Breast epithelium (tissue), 4 donors: ENCODE measurements at regions not wholly inside any gene's neighbourhood (a gene's known extent, or its start where the extent isn't known, plus 50 kb on each side); places are given as distances from the start of the nearest gene placed in this dataset.
"Not testable (repeated sequence)": the region's sequence is repeated elsewhere in the genome, so short reads cannot be mapped to it uniquely, and the experiment has no call there.

Experiments used
- DNase-seq, 2 donors: peaks; one replicate each; pipeline ENCODE4 v3.0.0-alpha.2; 2019; ENCODE audit warnings: low spot score in 2 of 2
- H3K27ac ChIP-seq, 2 donors: fragments of 200-600 bp; sonication (generic) in 1 of 2; one replicate each; pipeline ENCODE4 v1.5.1; 2016 to 2019; ENCODE audit warnings: mild to moderate bottlenecking in 1 of 2
- H3K27me3 ChIP-seq, 2 donors: fragments of 200-600 bp; sonication (generic) in 1 of 2; one replicate each; pipeline versions ENCODE4 v1.5.1 to v1.6.0; 2017 to 2019; ENCODE audit warnings: control low read depth in 1 of 2, mild to moderate bottlenecking in 1 of 2
- H3K36me3 ChIP-seq: fragments of 200-600 bp; one replicate; pipeline ENCODE4 v1.5.1; 2019
- H3K4me1 ChIP-seq, 2 donors: fragments of 200-600 bp; sonication (generic); one replicate each; pipeline ENCODE4 v1.5.1; 2016 to 2019; ENCODE audit warnings: control low read depth in 1 of 2
- H3K4me3 ChIP-seq, 3 donors: fragments of 200-600 bp; sonication (generic); 1 replicate in 2 of 3; 2 replicates in 1 of 3; pipeline ENCODE4 v1.5.1; 2016 to 2019; ENCODE audit warnings: mild to moderate bottlenecking in 3 of 3, moderate library complexity in 2 of 3
- H3K9me3 ChIP-seq, 2 donors: fragments of 200-600 bp; sonication (generic) in 1 of 2; one replicate each; pipeline ENCODE4 v1.5.1; 2016 to 2019; ENCODE audit warnings: control low read depth in 1 of 2
- POLR2A ChIP-seq: fragments of 450-650 bp; IDR thresholded peaks from one replicate; pipeline ENCODE4 v1.6.1; 2016; ENCODE audit warnings: antibody characterized with exemption, mild to moderate bottlenecking, moderate library complexity
- POLR2AphosphoS5 ChIP-seq, 3 donors: sonication (generic); formaldehyde crosslinking; IDR thresholded peaks; one replicate each; pipeline ENCODE4 v1.6.1; 2017; ENCODE audit warnings: antibody characterized with exemption in 3 of 3
- intact Hi-C: fragments of 100-400 bp; cut with DNase I; formaldehyde crosslinking; loops from one replicate; pipeline ENCODE4 v1.15.1; 2023; ENCODE audit warnings: low total_unique reads
- TF ChIP-seq, protein P1 (sequence below), 3 donors: fragments of 450-650 bp; IDR thresholded peaks; one replicate each; pipeline ENCODE4 v1.5.1; 2016 to 2017; ENCODE audit warnings: antibody characterized with exemption in 3 of 3, mild to moderate bottlenecking in 3 of 3, moderate library complexity in 3 of 3

DNA sequence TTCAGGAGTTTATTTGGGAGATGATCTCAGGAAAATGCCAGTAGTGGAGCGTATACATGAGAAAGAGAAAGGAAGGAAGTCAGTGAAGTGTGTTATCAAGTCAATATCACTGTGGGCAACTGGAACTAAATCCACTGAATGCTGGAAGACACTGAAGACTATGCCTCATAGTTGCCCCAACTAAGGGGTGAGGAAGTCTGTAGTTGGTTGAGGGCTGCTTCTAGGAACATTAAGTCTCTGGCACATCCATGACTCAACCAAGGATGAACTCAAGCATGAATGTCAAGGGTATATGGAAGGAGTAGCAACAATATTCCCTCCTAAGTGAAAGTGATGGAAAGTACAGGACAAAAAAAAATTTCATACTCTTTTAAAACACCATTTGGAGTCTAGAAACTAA, 167.9 kb downstream of the MAGEB17 start:
- Histone ChIP-seq H3K27me3 (peaks cover 0 to 16% of the 10 kb centered on the region in 2 donors), H3K4me3 (no peak overlapping the region), H3K4me1 (no peaks in the 10 kb centered on the region), H3K36me3 (no peaks in the 10 kb centered on the region), H3K9me3 (peaks cover 0 to 11% of the 10 kb centered on the region in 2 donors), H3K27ac (no peak overlapping the region)
- intact Hi-C loops = no loop called here
- TF ChIP-seq, protein P1, sequence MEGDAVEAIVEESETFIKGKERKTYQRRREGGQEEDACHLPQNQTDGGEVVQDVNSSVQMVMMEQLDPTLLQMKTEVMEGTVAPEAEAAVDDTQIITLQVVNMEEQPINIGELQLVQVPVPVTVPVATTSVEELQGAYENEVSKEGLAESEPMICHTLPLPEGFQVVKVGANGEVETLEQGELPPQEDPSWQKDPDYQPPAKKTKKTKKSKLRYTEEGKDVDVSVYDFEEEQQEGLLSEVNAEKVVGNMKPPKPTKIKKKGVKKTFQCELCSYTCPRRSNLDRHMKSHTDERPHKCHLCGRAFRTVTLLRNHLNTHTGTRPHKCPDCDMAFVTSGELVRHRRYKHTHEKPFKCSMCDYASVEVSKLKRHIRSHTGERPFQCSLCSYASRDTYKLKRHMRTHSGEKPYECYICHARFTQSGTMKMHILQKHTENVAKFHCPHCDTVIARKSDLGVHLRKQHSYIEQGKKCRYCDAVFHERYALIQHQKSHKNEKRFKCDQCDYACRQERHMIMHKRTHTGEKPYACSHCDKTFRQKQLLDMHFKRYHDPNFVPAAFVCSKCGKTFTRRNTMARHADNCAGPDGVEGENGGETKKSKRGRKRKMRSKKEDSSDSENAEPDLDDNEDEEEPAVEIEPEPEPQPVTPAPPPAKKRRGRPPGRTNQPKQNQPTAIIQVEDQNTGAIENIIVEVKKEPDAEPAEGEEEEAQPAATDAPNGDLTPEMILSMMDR (IDR thresholded peaks at IDR 0.05) = no peak
- no peak for TF ChIP-seq POLR2A
- DNase-seq = no peak

DNA sequence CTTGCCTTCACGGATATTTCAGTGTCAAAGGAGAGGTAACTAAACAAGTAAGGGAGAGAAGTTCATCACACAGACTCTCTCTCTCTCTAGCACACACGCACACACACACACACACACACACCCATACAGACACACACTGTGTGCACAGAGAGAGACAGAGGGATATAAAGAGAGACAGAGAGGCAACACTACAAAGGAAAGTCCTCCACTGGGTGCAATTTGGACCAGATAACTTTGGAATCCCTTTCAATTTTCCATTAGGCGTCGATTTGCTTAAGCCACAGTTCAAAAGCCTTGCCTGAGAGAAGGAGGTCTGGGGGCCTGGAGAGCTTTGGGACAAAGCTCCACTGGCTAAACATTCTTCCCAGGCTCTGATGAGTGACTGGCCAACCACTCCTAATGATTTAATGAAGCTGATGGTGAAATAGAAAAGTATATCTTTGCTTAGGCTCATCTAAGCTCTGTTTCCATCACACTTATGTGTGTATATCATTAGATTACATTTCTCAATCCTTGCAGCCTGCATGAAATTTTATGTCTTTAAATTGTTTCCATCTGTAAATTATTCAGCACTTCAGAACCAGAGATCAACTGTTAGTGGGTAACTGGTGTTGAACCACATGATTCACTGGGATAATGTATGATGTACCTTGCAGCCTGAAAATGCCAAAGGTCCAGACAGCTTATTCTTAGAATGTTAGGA, 180.8 kb downstream of the MAGEB17 start:
- DNase-seq = no peak
- peaks cover 0 to 17% of the 10 kb centered on the region in 2 donors for H3K27me3 ChIP-seq
- no peaks in the 10 kb centered on the region for H3K4me1 ChIP-seq
- TF ChIP-seq POLR2AphosphoS5 (IDR thresholded peaks at IDR 0.05) (no peak), POLR2A (no peak)
- TF ChIP-seq, protein P1 (IDR thresholded peaks at IDR 0.05) = no peak
- H3K36me3 ChIP-seq = no peaks in the 10 kb centered on the region
- H3K27ac ChIP-seq = no peak overlapping the region
- H3K9me3 ChIP-seq = no peaks in the 10 kb centered on the region
- intact Hi-C loops = no loop called here
- H3K4me3 ChIP-seq = no peak overlapping the region

DNA sequence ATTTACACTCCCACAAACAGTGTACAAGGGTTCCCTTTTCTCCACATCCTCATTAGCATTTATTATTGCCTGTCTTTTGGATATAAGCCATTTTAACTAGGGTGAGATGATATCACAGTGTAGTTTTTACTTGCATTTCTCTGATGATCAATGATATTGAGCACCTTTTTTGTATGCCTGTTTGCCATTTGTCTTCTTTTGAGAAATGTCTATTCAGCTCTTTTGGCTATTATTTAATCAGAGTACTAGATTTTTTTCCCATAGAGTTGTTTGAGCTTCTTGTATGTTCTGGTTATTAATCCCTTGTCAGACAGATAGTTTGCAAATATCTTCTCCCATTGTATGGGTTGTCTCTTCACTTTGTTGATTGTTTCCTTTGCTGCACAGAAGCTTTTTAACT, 190.6 kb downstream of the MAGEB17 start:
- H3K4me1 ChIP-seq = no peaks in the 10 kb centered on the region
- no peak for DNase-seq
- H3K4me3 ChIP-seq = no peak overlapping the region
- intact Hi-C loops = no loop called here
- peaks cover 0 to 8% of the 10 kb centered on the region in 2 donors for H3K27me3 ChIP-seq
- no peaks in the 10 kb centered on the region for H3K36me3 ChIP-seq
- TF ChIP-seq POLR2A (no peak), POLR2AphosphoS5 (IDR thresholded peaks at IDR 0.05) (no peak)
- TF ChIP-seq, protein P1 (IDR thresholded peaks at IDR 0.05) = no peak
- no peak overlapping the region for H3K27ac ChIP-seq
- peaks cover 5 to 6% of the 10 kb centered on the region in 2 donors for H3K9me3 ChIP-seq

DNA sequence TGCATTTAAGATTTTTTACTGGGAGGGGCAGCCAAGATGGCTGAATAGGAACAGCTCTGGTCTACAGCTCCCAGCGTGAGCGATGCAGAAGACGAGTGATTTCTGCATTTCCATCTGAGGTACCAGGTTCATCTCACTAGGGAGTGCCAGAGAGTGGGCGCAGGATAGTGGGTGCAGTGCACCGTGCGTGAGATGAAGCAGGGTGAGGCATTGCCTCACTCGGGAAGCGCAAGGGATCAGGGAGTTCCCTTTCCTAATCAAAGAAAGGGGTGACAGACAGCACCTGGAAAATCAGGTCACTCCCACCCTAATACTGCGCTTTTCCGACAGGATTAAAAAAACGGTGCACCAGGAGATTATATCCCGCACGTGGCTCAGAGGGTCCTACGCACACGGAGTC, 192.8 kb downstream of the MAGEB17 start:
- H3K4me3 ChIP-seq, H3K4me1 ChIP-seq, DNase-seq, H3K27me3 ChIP-seq, intact Hi-C loops, H3K36me3 ChIP-seq, H3K27ac ChIP-seq, H3K9me3 ChIP-seq: not testable (repeated sequence)

DNA sequence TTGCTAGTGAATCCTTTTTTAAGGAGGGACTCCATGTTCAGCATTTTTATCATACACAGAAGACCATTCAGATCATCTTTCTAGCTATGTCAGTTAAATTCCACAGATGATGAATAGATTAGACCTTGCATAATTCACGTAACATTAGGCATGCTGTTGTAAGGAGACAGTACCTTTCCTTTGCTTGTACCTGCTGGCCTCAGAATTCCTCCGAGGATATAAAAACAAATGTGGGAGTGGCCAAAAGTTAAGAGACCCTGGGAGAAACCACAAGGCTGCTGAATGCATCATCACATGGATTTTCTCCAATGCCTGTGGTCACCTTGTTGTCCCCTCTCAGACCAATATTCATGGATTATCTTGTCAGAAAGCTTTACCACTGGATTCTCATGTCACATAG, 201.4 kb downstream of the MAGEB17 start:
- Histone ChIP-seq H3K36me3 (no peaks in the 10 kb centered on the region), H3K4me1 (no peaks in the 10 kb centered on the region), H3K4me3 (no peak overlapping the region), H3K27me3 (peaks cover 0 to 5% of the 10 kb centered on the region in 2 donors), H3K9me3 (no peaks in the 10 kb centered on the region), H3K27ac (no peak overlapping the region)
- intact Hi-C loops = no loop called here
- TF ChIP-seq POLR2AphosphoS5 (IDR thresholded peaks at IDR 0.05) = no peak
- TF ChIP-seq, protein P1 (IDR thresholded peaks at IDR 0.05) = no peak
- no peak for TF ChIP-seq POLR2A
- DNase-seq = no peak
